ENCODE measurements at regions not wholly inside any gene's neighbourhood (a gene's known extent, or its start where the extent isn't known, plus 50 kb on each side); places are given as distances from the start of the nearest gene placed in this dataset.

GRCh38 chr13:73861136-73861535, 273.1 kb downstream of the KLF12 start:
- peak overlapping the region; percentile 85 for H3K27ac Mint-ChIP-seq
- peaks cover 10% of the 10 kb centered on the region for H3K36me3 Mint-ChIP-seq
- no peaks in the 10 kb centered on the region for H3K9me3 Mint-ChIP-seq
- H3K4me3 Mint-ChIP-seq = peak overlapping the region; percentile 9
- H3K4me1 Mint-ChIP-seq = peaks cover 61% of the 10 kb centered on the region
- H3K27me3 Mint-ChIP-seq = no peaks in the 10 kb centered on the region

DNA sequence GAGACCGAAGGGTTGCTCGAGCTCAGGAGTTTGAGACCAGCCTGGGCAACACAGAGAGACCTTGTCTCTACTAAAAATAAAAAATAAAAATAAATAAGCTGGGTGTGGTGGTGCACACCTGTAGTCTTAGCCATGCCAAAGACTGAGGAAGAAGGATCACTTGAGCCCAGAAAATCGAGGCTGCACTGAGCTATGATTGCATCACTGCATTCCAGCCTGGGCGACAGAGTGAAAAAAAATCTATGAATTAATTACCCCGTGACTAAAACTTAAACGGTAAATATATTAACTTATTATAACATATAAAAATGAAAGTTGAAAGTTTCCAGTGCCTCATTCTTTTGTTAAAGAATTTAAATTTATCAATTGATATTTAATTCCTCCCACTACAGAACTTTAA, 273.7 kb downstream of the KLF12 start:
- H3K27ac Mint-ChIP-seq = no peak overlapping the region
- H3K4me1 Mint-ChIP-seq = peaks cover 55% of the 10 kb centered on the region
- H3K36me3 Mint-ChIP-seq = peaks cover 16% of the 10 kb centered on the region
- no peak overlapping the region for H3K4me3 Mint-ChIP-seq
- H3K27me3 Mint-ChIP-seq = no peaks in the 10 kb centered on the region
- H3K9me3 Mint-ChIP-seq = no peaks in the 10 kb centered on the region

- Mint-ChIP-seq H3K4me1 (peaks cover 48% of the 10 kb centered on the region), H3K27me3 (no peaks in the 10 kb centered on the region), H3K36me3 (peaks cover 18% of the 10 kb centered on the region), H3K4me3 (no peak overlapping the region), H3K27ac (no peak overlapping the region), H3K9me3 (no peaks in the 10 kb centered on the region)
Measured at GRCh38 chr13:73859841-73860240, 274.4 kb downstream of the KLF12 start.

DNA sequence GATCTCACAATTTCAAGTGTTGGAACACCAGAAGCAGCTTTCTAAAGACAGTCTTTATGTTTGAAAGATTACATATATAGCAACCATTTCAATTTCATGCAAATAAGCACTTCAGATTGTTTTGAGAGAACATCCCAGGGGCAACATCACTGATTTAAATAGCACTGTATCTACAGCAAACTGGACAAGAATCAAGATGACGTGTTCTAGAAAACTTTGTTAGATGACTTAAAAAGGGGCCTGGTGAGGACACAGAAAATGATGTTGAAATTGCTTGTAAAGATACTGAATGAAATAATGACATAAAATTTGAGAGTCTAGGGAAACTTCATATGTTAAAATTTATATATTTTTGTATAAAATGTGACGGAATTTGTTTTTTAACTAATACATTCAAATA, 277.1 kb downstream of the KLF12 start:
- Mint-ChIP-seq H3K27ac (no peak overlapping the region), H3K4me1 (peaks cover 38% of the 10 kb centered on the region), H3K4me3 (no peak overlapping the region), H3K36me3 (peaks cover 22% of the 10 kb centered on the region), H3K9me3 (no peaks in the 10 kb centered on the region), H3K27me3 (no peaks in the 10 kb centered on the region)

DNA sequence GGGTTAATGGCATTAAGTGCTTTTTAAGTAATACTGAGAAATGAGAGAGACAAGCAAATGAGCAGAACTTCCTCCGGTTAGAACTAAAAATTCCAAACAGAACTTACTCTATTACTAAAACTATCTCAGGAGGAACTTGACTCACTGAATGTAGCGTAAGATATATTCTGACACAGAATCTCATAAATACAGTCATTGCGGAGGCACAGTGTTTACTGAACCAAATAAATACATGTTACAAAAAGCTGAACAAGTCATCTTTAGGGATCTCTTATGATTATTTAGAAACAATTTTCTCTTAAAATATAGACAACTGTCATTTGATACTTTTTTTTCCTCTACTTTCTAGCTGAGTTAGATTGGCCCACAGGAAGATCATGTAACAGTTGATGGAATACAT, 283.1 kb downstream of the KLF12 start:
- H3K36me3 Mint-ChIP-seq = peaks cover 16% of the 10 kb centered on the region
- H3K27me3 Mint-ChIP-seq = no peaks in the 10 kb centered on the region
- peaks cover 47% of the 10 kb centered on the region for H3K4me1 Mint-ChIP-seq
- no peak overlapping the region for H3K4me3 Mint-ChIP-seq
- H3K9me3 Mint-ChIP-seq = no peaks in the 10 kb centered on the region
- peak overlapping the region; percentile 46 for H3K27ac Mint-ChIP-seq

- peaks cover 14% of the 10 kb centered on the region for H3K36me3 Mint-ChIP-seq
- no peaks in the 10 kb centered on the region for H3K27me3 Mint-ChIP-seq
- peaks cover 53% of the 10 kb centered on the region for H3K4me1 Mint-ChIP-seq
- no peaks in the 10 kb centered on the region for H3K9me3 Mint-ChIP-seq
- H3K4me3 Mint-ChIP-seq = no peak overlapping the region
- H3K27ac Mint-ChIP-seq = peak overlapping the region; percentile 51
Measured at GRCh38 chr13:73850104-73850873, 283.9 kb downstream of the KLF12 start.

GRCh38 chr13:73849292-73849691, 284.9 kb downstream of the KLF12 start:
- no peaks in the 10 kb centered on the region for H3K9me3 Mint-ChIP-seq
- peak overlapping the region; percentile 86 for H3K27ac Mint-ChIP-seq
- H3K27me3 Mint-ChIP-seq = no peaks in the 10 kb centered on the region
- H3K4me3 Mint-ChIP-seq = no peak overlapping the region
- H3K4me1 Mint-ChIP-seq = peaks cover 59% of the 10 kb centered on the region
- H3K36me3 Mint-ChIP-seq = peaks cover 11% of the 10 kb centered on the region

DNA sequence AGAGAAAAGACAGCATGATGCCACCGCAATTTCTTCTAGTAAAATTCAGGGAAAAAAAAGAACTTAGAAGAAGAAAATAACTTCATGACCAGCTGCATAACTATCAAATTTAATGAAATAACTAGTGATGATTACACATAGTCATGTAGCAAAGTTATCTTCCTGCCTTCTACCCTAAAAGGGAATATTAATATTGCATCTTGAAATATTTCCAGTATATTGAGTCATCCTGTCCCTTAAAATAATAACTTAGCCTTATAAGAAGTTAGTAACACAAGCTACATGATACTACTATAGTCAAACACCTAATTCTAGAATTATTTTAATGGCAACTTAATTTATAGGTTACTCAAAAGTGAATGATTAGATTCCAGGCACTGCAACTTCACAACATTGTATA, 289.2 kb downstream of the KLF12 start:
- H3K27ac Mint-ChIP-seq = no peak overlapping the region
- H3K4me3 Mint-ChIP-seq = no peak overlapping the region
- peaks cover 57% of the 10 kb centered on the region for H3K4me1 Mint-ChIP-seq
- H3K36me3 Mint-ChIP-seq = peaks cover 13% of the 10 kb centered on the region
- no peaks in the 10 kb centered on the region for H3K27me3 Mint-ChIP-seq
- H3K9me3 Mint-ChIP-seq = no peaks in the 10 kb centered on the region

DNA sequence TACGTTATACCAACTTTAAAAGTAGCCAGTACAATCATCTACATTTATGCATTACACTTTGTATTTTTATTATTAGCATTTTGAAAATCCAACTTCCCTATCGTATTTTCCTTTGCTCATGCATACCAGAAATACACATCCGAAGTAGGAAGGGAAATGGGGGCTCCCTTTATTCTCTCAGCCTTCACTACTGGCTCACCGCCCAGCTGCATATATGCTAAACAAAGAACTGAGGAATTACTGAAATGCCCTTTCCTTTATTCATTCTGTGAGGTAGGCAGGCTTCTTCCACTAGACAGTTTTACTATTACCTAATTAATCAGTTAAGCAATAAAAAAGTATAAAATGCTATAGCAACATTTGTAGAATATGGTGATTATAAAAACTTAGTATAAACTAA, 291.6 kb downstream of the KLF12 start:
- Mint-ChIP-seq H3K27me3 (no peaks in the 10 kb centered on the region), H3K36me3 (peaks cover 13% of the 10 kb centered on the region), H3K4me3 (no peak overlapping the region), H3K27ac (no peak overlapping the region), H3K9me3 (no peaks in the 10 kb centered on the region), H3K4me1 (peaks cover 54% of the 10 kb centered on the region)

GRCh38 chr13:73842184-73842583, 292.0 kb downstream of the KLF12 start:
- Mint-ChIP-seq H3K4me3 (no peak overlapping the region), H3K4me1 (peaks cover 59% of the 10 kb centered on the region), H3K27ac (no peak overlapping the region)

DNA sequence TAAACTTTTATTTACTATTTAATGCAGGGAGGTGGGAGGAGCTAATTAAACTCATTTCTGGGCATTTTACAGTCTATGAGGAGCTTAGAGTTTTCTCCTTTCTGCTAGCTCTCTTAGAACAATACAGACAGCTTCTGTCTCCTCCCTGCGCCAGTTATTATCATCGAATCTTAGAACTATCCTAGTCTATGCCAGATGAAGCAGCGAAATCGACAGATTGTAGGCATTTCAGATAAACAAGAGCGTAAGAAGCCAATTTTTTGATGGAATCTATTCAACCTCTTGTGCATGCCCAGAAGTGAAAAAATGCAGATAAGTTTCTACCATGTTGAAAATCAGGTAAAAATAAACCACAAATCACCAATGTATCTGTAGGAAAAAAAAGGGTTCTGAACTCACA, 297.1 kb downstream of the KLF12 start:
- Mint-ChIP-seq H3K36me3 (peaks cover 6% of the 10 kb centered on the region), H3K9me3 (no peaks in the 10 kb centered on the region), H3K27ac (peak overlapping the region; percentile 30), H3K4me3 (no peak overlapping the region), H3K27me3 (no peaks in the 10 kb centered on the region), H3K4me1 (peaks cover 70% of the 10 kb centered on the region)

More at GRCh38 chr13:73842184-73842583, 292.0 kb downstream of the KLF12 start:
- Mint-ChIP-seq H3K27me3 (no peaks in the 10 kb centered on the region), H3K36me3 (peaks cover 13% of the 10 kb centered on the region), H3K9me3 (no peaks in the 10 kb centered on the region)

GRCh38 chr13:73835138-73835721, 299.0 kb downstream of the KLF12 start:
- Mint-ChIP-seq H3K27ac (no peak overlapping the region), H3K9me3 (no peaks in the 10 kb centered on the region), H3K4me3 (no peak overlapping the region), H3K4me1 (peaks cover 64% of the 10 kb centered on the region), H3K36me3 (peaks cover 1% of the 10 kb centered on the region), H3K27me3 (no peaks in the 10 kb centered on the region)

DNA sequence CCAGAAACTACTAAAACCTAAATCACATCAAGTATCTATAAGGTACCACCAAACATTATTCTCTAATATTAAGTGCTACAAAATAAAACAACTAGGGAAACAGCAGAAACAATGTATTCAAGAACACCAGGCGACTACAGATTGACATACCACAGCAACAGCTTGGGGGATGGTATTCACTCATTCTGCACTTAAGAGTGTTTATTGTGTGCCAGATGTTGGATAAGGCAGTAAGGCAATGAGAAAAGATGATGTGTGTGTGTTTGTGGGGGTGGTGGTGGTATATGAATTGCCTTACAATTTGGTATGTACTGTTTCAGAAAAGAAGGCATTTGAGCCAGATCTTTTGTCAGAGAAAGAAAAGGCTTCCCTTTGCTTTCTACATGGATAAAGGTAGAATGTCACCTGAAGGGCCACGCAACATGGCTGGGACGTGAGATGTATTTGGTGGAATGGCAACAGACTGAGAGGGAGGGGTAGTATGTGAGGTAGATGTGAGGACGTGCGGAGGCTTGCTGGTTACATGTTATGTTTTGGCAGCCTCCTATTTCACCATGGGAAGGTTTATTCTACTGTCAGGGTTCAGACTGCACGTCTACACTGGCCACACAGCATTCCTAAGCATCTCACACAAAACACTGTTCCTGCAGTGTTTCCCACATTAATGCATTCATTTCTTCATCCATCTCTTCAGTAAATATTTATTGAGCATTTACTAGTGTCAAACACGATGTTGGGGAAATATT, 300.7 kb downstream of the KLF12 start:
- Mint-ChIP-seq H3K27me3 (no peaks in the 10 kb centered on the region), H3K27ac (peak overlapping the region; percentile 74), H3K9me3 (no peaks in the 10 kb centered on the region)

GRCh38 chr13:73832825-73833224, 301.4 kb downstream of the KLF12 start:
- peaks cover 70% of the 10 kb centered on the region for H3K4me1 Mint-ChIP-seq
- peaks cover 1% of the 10 kb centered on the region for H3K36me3 Mint-ChIP-seq
- peak overlapping the region; percentile 79 for H3K27ac Mint-ChIP-seq
- H3K27me3 Mint-ChIP-seq = no peaks in the 10 kb centered on the region
- H3K4me3 Mint-ChIP-seq = no peak overlapping the region
- H3K9me3 Mint-ChIP-seq = no peaks in the 10 kb centered on the region

More for the DNA sequence above, 300.7 kb downstream of the KLF12 start:
- H3K4me3 Mint-ChIP-seq = no peak overlapping the region
- peaks cover 68% of the 10 kb centered on the region for H3K4me1 Mint-ChIP-seq
- H3K36me3 Mint-ChIP-seq = peaks cover under 1% of the 10 kb centered on the region

GRCh38 chr13:73832128-73832588, 302.0 kb downstream of the KLF12 start:
- Mint-ChIP-seq H3K27me3 (no peaks in the 10 kb centered on the region), H3K9me3 (no peaks in the 10 kb centered on the region), H3K4me3 (peak overlapping the region; percentile 21), H3K27ac (peak overlapping the region; percentile 79), H3K36me3 (peaks cover 1% of the 10 kb centered on the region), H3K4me1 (peaks cover 66% of the 10 kb centered on the region)

GRCh38 chr13:73829416-73829815, 304.8 kb downstream of the KLF12 start:
- H3K27ac Mint-ChIP-seq = no peak overlapping the region
- H3K4me1 Mint-ChIP-seq = peaks cover 73% of the 10 kb centered on the region
- peaks cover 1% of the 10 kb centered on the region for H3K36me3 Mint-ChIP-seq

More at GRCh38 chr13:73829416-73829815, 304.8 kb downstream of the KLF12 start:
- Mint-ChIP-seq H3K9me3 (no peaks in the 10 kb centered on the region), H3K4me3 (no peak overlapping the region), H3K27me3 (no peaks in the 10 kb centered on the region)

All from activated naive CD4-positive, alpha-beta T cell treated with anti-CD3 and anti-CD28 coated beads, Interleukin-2, amount 50 U/mL, for 24 hours (primary cell).